ENCODE measurements at regions not wholly inside any gene's neighbourhood (a gene's known extent, or its start where the extent isn't known, plus 50 kb on each side); places are given as distances from the start of the nearest gene placed in this dataset.

DNA sequence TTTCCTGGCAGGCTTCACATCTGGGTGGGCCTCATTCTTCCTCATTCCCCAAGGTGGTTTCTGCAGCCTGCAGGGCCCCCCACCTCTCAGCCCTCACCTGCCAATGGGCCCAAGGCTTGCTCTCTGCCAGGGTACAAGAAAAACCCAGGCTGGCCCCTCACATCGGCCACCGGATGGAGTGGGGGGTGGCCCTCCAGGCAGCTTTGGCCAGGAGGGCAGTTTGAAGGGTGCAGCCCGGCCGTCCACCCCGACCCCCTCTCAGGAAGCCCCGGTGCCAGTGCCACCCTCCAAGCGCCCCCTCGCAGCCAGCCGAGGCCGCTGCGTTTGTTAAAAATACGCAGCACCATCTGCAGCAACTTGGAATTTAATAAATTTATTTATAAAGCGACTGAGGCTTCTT lies 196.7 kb downstream of the CTTN start:
- no peak for TF ChIP-seq BHLHE40 (IDR thresholded peaks at IDR 0.05; ENCODE audit: borderline replicate concordance)
- TF ChIP-seq ELF4 (IDR thresholded peaks at IDR 0.05): no peak
- no peak for TF ChIP-seq ARNT (IDR thresholded peaks at IDR 0.05)
- TF ChIP-seq FOXM1 (IDR thresholded peaks at IDR 0.05; ENCODE audit: borderline replicate concordance): no peak
- TF ChIP-seq FOXK2 (IDR thresholded peaks at IDR 0.05): no peak
- no peak for TF ChIP-seq SP1 (IDR thresholded peaks at IDR 0.05)
- no peak for TF ChIP-seq NFRKB (IDR thresholded peaks at IDR 0.05)
- TF ChIP-seq FOXA1 (IDR thresholded peaks at IDR 0.05): no peak
- TF ChIP-seq L3MBTL2 (conservative IDR thresholded peaks at IDR 0.05): no peak
- TF ChIP-seq SUZ12 (IDR thresholded peaks at IDR 0.05): no peak

All from HEK293T (cell line).